ENCODE measurements at regions not wholly inside any gene's neighbourhood (a gene's known extent, or its start where the extent isn't known, plus 50 kb on each side); places are given as distances from the start of the nearest gene placed in this dataset.

DNA sequence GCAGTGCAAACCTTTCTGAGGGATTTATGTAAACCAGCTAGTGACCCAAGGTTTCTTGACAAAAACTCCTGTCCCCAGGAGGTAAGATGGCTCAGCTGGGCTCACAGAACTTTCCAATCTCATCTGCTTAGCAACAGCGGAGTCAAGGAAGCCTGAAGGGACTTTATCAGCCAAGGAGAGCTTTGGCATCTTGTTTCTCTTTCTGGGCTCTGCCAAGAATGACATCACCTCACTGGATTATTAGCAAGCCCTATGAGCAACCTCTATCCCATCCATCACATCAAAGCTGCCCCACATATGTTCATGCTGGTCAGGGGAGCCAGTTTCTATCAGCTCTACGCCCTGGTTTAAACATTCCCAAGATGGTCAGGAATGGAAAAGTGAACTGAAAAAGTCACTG lies 461.3 kb downstream of the ENC1 start:
- TF ChIP-seq EZH2phosphoT487 (IDR thresholded peaks at IDR 0.05; ENCODE audit: borderline replicate concordance, low read length): no peak
- TF ChIP-seq, protein P1, sequence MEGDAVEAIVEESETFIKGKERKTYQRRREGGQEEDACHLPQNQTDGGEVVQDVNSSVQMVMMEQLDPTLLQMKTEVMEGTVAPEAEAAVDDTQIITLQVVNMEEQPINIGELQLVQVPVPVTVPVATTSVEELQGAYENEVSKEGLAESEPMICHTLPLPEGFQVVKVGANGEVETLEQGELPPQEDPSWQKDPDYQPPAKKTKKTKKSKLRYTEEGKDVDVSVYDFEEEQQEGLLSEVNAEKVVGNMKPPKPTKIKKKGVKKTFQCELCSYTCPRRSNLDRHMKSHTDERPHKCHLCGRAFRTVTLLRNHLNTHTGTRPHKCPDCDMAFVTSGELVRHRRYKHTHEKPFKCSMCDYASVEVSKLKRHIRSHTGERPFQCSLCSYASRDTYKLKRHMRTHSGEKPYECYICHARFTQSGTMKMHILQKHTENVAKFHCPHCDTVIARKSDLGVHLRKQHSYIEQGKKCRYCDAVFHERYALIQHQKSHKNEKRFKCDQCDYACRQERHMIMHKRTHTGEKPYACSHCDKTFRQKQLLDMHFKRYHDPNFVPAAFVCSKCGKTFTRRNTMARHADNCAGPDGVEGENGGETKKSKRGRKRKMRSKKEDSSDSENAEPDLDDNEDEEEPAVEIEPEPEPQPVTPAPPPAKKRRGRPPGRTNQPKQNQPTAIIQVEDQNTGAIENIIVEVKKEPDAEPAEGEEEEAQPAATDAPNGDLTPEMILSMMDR (conservative IDR thresholded peaks at IDR 0.05; ENCODE audit: low read depth, low read length): no peak
